ENCODE measurements at regions not wholly inside any gene's neighbourhood (a gene's known extent, or its start where the extent isn't known, plus 50 kb on each side); places are given as distances from the start of the nearest gene placed in this dataset.

DNA sequence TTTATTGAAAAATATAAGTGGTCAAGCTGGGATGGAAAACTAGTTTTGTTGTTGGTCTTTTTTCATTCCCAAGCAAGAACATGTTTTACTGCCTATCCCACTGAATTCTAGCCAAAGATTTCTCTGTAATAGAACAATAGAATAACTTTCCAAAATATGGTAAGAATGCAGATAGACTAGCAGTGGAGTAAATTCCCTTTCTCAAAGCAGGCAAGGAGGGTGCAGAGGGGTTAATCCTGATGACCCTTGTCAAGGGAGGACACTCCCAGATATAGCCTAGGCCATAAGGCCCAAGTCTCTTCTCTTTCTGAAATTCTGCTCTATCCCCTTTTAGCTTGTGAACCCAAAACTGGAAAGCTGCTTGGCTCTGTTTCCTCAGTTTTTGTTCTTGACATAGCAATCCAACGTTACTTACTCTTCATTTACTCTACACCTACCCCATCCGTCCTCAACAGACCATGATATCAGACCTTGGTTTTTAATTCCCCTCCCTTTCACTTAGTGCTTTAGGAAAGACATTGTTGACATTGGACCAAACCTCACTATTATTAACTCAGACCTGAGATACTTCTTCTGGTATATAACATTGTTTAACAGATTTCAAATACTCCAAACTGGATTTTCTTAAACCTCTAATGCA is 453.6 kb upstream of the THBS1 start:
- TF ChIP-seq POLR2A (IDR thresholded peaks at IDR 0.05), result no peak
- TF ChIP-seq, protein P1, sequence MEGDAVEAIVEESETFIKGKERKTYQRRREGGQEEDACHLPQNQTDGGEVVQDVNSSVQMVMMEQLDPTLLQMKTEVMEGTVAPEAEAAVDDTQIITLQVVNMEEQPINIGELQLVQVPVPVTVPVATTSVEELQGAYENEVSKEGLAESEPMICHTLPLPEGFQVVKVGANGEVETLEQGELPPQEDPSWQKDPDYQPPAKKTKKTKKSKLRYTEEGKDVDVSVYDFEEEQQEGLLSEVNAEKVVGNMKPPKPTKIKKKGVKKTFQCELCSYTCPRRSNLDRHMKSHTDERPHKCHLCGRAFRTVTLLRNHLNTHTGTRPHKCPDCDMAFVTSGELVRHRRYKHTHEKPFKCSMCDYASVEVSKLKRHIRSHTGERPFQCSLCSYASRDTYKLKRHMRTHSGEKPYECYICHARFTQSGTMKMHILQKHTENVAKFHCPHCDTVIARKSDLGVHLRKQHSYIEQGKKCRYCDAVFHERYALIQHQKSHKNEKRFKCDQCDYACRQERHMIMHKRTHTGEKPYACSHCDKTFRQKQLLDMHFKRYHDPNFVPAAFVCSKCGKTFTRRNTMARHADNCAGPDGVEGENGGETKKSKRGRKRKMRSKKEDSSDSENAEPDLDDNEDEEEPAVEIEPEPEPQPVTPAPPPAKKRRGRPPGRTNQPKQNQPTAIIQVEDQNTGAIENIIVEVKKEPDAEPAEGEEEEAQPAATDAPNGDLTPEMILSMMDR (IDR thresholded peaks at IDR 0.05), result no peak

Measured in vagina (tissue), 2 donors.